ENCODE measurements at regions not wholly inside any gene's neighbourhood (a gene's known extent, or its start where the extent isn't known, plus 50 kb on each side); places are given as distances from the start of the nearest gene placed in this dataset.

DNA sequence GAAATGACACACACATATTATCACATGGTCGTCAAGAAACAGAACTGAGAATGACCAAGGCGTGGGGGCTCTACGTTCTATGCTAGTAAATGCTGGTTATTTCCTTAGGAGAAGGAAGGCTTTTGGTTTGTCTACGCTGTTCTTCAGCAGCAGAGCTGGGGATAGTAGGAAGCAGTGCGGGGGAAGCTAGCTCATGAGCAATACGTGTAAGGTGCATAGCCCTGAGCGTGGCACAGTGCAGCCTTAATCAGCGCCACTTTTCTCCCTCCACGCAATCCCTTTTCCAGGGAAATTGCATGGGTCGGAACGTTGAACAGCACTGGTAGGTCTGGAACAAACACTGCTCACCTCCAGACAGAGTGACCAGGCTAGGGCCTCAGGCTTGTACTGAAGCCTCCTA is 199.6 kb upstream of the FBXO11 start:
- DNase-seq (ENCODE audit: low read depth in 2 of 2), result no peak

DNA sequence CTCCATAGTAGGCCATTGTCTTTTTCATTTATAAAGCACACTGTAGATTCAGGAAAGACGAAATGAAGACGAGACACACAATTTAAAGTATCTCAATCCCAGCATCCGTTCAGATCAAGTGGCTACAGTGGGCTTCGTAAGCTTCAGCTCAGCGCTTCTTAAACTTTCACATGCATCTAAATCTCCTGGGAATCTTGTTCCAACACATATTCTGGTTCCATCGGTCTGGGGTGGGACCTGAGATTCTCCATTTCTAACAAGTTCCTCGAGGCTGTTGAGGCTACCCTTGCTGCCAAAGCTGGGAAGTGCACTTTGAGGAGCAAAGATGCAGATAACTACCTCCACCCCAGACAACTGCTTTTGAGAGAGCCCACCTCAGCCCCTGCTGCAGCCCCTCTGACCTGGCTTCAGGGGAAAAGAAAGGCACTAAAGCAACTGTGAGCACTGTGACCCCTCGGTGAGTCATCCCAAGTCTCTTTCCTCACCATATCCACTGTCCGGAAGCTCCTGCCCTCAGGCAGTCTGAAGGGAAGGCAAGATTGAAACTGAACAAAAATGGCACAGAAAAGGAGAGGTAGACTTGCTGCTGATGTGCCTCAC is 201.1 kb upstream of the FBXO11 start:
- no peak for DNase-seq (ENCODE audit: low read depth in 2 of 2)

DNA sequence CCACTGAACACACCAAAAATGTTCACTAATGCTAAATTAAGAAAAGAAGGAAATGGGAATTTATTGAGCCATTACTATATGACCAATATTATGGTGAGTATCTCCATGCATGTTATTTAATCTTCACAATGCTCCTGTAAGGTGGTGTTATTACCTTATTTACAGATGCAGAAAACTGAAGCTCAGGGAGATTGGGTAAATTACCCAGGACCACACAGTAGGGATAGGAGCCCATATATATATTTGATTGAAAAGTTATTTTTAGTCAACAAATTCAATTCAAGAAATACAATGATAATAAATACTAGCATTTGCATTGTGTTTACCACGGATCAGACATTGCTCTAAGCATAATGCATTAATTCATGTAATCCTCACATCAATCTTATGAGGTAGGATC is 202.2 kb upstream of the FBXO11 start:
- DNase-seq (ENCODE audit: low read depth in 2 of 2), result no peak

DNA sequence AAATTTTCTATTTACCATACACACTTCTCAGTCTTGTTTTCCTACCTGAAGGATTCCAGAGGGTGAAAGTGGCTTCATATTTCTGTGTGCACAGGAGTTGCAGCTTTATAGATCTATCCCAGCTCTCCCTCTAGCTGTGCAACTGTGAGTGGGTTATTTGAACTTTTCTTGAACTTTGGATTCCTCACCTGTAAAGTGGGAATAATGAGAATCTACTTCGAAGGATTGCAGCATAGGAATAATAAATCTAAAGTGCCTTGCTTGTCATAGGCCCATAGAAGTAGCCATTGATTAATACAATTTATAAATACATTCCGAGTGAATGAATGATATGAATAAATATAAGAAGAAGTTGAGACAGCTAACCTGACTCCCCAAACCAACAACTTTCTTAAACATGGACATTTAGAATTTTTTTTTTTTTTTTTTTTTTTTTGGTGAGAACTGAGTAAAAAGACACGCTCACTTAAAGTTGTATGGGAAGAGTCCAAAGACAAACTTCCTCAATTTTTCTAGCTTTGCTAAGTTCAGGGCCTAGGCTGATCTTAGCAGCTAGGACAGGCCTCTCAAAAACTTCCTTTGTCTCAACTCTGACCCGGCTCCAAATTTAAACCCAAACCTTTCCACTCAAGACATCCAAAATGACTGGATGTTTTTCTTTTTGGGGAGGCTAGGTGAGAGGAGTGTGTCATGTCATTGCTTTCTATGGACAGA is 203.3 kb upstream of the FBXO11 start:
- DNase-seq (ENCODE audit: low read depth in 2 of 2), result no peak

DNA sequence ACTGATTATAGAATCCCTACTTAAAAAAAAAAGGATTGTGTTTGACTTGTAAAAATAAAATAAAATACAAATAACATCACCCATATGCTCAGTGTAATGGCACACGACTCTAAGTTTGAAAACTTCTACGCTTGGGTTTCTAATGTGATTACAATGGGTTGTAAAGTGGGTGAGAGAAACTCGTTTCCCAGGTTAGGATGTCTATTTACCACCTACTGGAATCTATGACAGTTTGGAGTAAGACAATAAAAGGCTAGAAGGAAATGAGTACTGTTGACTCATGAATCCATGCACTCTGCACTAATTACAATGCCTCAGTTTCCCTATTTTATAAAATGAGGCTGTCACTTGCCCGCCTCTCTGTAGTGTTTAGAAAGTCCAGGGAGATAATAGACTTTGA is 204.0 kb upstream of the FOXN2 start:
- no peak for DNase-seq (ENCODE audit: low read depth in 2 of 2)

DNA sequence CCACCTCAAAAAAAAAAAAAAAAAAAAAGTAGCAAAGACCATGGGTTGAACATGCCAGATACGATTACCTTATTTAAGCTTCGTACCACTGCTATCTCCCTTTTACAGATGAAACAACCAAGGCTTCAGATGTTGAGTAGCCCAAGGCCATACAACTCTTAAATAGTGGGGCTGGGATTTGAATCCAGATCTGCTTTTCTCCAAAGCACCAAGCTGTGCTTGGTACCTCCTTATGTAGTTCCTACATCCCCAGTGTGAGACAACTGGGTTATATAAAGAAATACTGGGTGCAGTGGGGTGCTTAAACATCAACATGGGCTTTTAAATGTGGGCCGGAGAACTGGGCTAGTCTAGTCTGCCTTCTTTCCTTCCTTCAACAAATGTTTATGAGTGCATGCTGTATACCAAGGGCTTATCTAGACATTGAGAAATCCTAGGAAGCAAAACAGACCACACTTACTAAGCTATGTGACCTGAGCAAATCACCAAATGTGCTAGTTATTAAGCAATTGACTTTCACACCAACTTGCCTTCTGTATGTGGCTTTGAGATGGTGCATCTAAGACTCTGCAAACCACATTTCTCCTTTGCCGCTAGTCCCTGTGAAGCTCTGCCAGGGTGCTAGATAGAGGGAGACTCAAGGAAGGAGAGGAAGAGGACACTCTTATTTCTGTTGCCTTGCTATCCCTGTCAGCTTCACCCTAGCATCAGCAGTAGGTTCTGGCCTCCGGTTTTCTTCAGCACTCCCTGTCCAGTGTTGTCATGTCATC is 201.4 kb upstream of the FOXN2 start:
- DNase-seq (ENCODE audit: low read depth in 2 of 2), result no peak

DNA sequence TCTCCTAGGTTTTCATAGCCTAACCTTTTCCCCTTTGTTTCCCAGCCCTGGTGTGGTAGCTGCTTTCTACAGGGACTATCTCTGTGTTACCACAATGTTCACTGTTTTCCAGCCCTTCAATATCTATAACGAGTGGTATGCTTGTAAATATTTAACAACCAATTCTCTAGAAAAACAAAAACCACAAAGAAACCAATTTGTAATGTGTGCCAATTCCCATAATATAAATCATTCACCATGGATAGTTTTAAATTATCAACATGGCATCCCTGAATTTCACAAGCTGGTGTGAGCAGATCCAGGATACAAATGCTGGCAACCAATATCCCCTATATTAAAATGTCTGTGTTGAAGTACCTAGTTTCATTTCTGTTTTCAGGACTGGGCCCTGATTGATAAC is 200.7 kb upstream of the FOXN2 start:
- DNase-seq (ENCODE audit: low read depth in 2 of 2), result no peak

DNA sequence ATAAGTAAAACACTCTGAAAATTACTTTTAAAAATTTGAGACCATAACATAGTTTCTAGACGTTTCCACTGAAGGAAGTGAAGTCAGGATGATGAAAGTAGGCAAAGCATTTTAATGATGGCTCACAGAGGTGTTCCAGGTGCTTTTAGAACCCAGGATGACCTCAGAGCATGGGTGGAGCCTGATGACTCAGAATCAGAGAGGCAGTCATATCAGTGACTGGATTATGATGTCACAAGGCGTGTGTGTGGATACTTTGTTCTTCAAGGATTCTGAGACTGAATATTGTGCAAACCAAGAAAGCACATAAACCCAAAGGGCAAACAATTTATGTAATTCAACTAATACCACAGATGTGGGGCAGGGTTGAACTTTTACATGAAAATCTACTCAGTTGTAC is 200.2 kb upstream of the FOXN2 start:
- peak; percentile 50 to 63 for DNase-seq (ENCODE audit: low read depth in 2 of 2)

DNA sequence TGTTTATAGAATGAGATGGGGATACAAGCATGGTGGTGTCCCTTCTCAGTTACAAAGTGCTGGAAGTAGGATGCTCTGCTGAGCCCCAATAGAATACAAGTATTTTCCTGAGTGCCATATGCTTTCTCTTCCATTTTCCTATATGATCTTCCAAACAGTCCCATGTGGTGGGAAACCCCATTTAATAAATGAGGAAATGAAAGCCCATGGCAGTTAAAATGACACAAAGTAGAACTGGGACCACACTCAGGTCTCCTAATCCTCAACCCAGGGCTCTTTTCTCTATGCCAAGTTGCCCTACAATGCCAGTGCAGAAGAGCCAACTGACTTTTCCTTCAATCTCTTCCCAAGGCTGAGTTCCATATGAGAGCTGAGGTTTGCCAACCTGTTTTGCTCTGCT is 198.0 kb upstream of the FOXN2 start:
- DNase-seq (ENCODE audit: low read depth in 2 of 2), result no peak

DNA sequence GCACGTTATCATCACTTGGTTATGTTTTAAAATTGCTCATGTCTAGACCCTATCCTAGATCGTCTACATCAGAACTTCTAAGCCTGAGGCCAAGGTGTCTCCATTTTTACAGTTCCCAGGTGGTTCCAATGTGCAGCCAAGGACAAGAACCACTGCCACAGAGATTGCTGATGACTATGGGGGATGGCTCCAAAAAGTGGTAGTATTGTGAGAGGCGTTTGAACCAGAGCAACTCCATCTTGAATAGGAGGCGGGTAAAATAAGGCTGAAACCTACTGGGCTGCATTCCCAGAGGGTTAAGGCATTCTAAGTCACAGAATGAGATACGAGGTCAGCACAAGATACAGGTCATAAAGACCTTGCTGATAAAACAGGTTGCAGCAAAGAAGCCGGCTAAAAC is 195.6 kb upstream of the FOXN2 start:
- no peak for DNase-seq (ENCODE audit: low read depth in 2 of 2)

DNA sequence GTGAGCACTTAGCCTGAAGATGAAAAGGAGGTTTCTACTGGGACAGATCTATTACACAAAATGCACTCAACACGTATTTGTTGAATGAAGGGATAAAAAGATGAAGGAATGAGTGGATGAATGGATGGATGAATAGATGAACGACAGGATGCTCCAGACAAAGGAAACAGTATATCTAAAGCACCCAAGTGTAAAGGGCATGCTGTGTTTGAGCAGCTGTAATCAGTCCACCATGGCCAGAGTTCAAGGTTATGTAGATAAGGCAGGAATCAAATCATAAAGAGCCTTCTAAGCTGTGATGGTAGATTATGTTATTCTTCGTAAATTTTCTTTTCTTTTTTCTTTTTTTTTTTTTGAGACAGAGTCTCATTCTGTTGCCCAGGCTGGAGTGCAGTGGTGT is 194.4 kb upstream of the FOXN2 start:
- no peak for DNase-seq (ENCODE audit: low read depth in 2 of 2)

DNA sequence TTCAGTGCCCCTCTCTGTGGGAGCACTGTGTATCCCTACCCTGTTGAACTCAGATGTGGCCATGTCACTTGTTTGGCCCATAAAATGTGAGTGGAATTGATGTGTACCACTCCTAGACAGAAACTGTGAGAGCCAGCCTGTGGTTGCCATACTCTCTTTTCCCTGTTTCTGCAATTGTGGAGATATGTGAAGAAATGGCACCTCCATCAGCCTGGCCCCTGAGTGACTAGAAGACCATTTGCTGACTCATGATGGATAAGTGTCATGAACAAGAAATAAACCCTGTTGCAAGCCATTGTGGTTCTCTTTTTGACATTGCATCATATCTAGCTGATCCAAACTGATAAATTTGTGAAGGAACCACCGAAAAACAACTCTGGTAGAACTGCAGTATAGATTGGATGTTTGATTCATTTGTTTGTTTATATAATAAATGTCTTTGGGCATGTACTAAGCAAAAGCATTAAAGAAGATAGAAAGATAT is 193.7 kb upstream of the FOXN2 start:
- DNase-seq (ENCODE audit: low read depth in 2 of 2), result no peak

DNA sequence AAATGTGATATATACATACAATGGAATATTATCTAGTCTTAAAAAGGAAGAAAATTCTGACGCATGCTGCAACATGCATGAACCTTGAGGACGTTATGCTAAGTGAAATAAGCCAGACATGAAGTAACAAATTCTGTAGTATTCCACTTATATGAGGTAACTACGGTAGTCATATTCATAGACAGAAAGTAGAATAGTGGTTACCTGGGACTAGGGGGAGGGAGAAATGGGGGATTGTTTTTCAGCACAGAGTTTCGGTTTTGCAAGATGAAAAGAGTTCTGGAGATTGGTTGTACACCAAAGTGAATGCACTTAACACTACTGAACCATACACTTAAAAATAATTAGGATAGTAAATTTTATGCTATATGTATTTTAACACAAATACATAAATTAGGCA is 192.3 kb upstream of the FOXN2 start:
- DNase-seq (ENCODE audit: low read depth in 2 of 2), result no peak

DNA sequence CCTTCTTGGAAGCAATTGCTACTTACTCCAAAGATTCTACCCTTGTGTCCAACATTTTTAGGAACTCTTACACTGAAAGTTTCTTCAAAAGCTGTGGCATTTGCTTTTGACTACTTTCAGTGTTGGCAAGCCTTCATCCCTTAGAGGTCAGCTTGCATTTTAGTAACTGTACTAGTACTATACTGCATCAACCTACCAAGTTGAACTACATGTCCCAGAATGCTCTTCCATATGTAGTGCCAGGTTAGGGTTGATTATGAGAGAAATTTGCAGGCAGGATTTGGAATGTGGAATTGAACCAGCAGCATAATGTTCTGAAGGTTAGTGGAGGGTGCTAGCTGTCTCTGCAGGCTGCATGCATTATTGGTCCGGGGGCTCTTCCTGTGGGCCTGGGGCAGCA is 189.9 kb upstream of the FOXN2 start:
- no peak for DNase-seq (ENCODE audit: low read depth in 2 of 2)

DNA sequence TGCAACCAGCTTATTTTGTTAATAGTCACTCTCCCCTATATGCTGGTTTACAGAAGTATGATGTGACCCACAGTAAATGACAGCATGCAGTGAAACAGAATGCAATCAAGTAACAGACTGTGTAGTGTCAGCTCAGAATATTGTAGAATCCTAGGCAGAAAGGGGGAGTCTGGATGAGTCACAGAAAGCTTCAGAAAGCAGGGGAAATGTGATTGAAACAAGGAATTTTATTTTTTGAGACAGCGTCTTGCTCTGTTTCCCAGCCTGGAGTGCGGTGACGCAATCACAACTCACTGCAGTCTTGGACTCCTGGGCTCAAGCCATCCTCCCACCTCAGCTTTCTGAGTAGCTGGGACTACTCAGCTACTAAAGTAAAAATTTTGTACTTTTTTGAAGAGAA is 188.3 kb upstream of the FOXN2 start:
- DNase-seq (ENCODE audit: low read depth in 2 of 2), result no peak

DNA sequence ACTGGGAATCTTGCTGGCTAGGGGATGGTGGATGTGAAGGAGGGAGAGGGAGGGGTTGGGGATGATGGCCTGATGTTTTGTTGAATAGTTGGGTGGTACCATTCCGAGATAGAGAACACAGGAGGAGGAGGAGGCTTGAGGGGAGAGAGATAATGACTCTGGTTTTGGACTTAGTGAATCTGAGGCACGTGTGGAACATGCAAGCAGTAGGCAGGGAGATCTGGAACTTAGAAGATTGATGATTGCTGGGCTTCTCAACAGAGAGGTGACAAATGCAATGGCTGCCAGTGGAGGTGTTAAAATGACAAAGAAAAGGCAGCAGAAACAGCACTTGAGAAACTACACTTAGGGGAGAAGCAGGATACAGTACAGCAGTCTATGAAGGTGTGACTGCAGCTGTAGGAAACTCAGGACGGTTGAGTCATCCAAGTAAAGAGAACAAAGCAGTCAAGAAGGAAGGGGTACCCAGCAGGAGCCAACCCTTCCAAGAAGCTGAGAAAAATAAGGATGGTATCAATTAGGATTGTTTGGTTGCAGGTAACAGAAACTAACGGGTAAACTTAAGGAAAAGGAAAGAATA is 186.8 kb upstream of the FOXN2 start:
- DNase-seq (ENCODE audit: low read depth in 2 of 2), result no peak

DNA sequence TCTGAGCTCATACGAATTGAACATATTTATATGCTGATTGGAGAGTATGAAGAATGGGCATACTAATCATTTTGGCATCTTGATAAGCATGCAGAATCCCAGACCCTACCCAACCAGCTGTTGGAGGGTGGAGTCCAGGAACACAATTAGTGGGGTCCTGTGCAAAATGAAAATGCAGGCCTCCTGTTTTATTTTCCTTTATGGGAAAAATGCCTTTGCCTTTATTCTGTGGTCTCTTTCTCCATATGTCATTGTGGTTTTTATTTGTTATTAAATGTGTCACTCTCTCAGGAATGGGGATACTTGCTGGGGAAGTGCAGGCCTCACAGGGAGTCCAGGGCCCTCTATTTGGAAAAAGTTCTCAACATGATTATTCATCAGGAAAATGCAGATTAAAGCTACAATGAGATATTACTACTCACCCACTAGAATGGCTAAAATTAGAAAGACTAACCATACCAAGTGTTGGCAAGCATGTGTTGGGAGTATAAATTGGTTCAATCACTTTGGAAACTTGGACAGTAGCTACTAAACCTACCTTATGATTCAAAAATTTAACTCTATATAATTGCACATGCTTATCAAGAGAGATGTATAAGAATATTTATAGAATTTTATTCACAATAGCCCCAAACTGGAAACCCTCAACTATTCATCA is 185.1 kb upstream of the FOXN2 start:
- DNase-seq (ENCODE audit: low read depth in 2 of 2), result no peak

DNA sequence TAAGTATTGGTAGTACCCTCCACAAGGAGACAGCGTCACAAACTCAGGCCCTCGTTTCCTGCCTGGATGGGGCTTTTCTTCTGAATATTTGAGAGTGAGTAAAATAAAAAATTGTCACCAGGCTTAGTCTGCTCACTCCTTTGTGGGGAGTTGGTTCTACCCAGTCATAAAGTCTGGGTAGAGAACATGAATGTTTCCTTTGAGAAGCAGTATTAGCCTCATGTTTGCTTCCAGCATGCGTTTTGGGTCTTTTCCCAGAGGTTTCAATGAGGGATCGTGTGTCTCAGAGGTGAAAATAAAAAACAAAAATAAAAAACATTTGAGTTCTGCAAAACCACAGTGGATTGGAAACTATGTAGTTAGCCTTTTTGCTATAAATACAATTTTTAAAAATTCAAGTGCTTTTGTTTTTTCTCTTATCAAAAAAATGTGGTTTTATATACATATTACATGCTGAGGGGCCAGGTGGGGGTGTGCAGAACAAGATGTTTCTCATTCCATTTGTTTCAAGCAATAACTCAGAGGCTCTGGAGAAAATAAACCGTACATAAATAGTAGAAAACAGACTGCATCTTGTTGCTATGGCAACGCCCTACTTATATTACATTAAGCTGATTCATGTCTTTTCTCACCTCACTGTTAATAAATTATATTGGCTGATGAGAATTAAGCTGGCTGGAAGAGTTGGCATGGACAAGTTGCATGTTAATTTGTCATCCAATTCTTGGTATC is 182.8 kb upstream of the FOXN2 start:
- DNase-seq (ENCODE audit: low read depth in 2 of 2), result no peak

DNA sequence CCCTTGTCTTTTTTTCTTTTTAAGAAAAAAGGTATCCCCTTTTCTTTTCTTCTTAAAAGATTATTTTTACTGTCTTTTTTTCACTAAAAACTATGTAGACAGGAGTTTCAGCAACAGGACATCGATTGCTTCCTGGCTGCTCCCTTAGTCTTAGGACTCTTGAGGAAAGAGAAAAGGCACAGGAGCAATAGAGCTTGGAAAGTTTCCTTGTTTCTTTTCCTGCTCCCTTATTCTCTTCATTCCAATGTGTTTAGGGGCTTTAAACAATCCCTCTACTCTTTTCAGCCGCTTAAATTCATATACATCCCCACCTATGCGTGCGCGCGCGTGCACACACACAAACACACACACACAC is 182.2 kb upstream of the FOXN2 start:
- no peak for DNase-seq (ENCODE audit: low read depth in 2 of 2)

DNA sequence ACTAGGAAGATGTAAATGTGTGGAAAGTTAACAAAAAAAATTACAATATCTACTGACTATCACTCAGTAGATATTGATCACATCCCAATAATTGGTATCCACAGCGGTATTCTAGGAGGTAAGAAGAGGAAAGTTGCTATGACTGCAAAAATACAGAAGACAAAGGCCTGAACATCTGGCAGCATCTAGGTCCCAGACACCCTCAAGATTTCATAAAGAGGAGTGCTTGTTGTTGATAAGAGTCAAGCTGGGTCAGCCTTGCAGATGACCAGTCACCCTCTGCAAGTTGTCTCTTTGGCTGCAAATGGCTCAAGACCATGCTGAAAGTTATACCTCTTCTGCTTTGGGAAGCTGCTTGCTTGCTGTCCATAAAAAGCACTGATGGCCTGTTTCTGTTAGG is 179.8 kb upstream of the FOXN2 start:
- no peak for DNase-seq (ENCODE audit: low read depth in 2 of 2)

DNA sequence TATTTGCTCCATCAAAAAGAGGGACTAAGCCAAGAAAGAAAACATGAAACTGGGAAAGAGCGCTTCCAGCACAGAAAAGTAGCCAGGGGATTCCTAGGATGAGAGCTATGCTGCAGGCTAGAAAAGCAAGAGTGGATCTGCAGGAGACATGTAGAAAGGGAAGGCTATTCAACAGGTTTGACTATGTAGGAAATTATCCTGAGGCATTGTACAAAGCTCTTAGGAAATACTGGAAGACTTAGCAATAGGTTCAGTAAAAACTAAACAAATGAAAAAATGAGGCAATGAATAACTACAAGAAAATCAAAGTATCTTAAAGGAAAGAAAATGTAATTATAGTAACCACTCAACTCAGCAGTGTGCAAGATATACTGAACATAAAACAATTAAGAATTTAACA is 178.7 kb upstream of the FOXN2 start:
- DNase-seq (ENCODE audit: low read depth in 2 of 2), result no peak

DNA sequence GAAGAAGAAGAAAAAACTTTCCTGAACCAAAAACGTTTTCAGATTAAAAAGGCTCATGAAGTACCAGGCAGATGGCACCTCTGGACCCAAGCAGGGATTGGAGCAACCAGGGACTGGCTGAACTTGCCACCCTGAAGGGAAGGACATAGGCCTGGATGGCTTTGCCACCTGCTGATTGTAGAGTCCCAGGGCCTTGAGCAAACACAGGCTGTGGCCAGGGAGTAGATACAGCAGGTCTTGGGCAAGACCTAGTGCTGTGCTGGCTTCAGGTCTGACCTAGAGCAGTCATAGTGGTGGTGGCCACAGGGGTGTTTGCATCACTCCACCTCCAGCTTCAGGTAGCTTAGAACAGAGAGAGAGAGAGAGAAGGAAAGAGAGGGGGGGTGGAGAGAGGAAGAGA is 176.7 kb upstream of the FOXN2 start:
- DNase-seq (ENCODE audit: low read depth in 2 of 2), result no peak

All from stimulated activated CD4-positive, alpha-beta T cell treated with anti-CD3 and anti-CD28 coated beads, Interleukin-15, amount 100 ng/mL, for 48 hours (primary cell).